ENCODE measurements at regions not wholly inside any gene's neighbourhood (a gene's known extent, or its start where the extent isn't known, plus 50 kb on each side); places are given as distances from the start of the nearest gene placed in this dataset.
"Not testable (repeated sequence)": the region's sequence is repeated elsewhere in the genome, so short reads cannot be mapped to it uniquely, and the experiment has no call there.

- DNase-seq = no peak
Observed at GRCh38 chr2:61620244-61621159, 82.3 kb upstream of the XPO1 start.

- DNase-seq = no peak
Observed at GRCh38 chr2:61619561-61619960, 81.4 kb upstream of the XPO1 start.

GRCh38 chr2:61617610-61618009 is 79.5 kb upstream of the XPO1 start:
- no peak for DNase-seq

- no peak for DNase-seq
Observed at GRCh38 chr2:61605245-61605644, 67.1 kb upstream of the XPO1 start.

- DNase-seq = no peak
Observed at GRCh38 chr2:61604433-61604832, 66.3 kb upstream of the XPO1 start.

- peak; percentile 2 for DNase-seq
Observed at GRCh38 chr2:61598515-61599156, 60.5 kb upstream of the XPO1 start.

GRCh38 chr2:61597300-61598289 is 59.4 kb upstream of the XPO1 start:
- DNase-seq = no peak

- not testable (repeated sequence) for DNase-seq
Observed at GRCh38 chr2:61594201-61594600, 56.0 kb upstream of the XPO1 start.

GRCh38 chr2:61593648-61594047 is 55.5 kb upstream of the XPO1 start:
- not testable (repeated sequence) for DNase-seq

- DNase-seq = no peak
Observed at GRCh38 chr2:61590214-61590613, 52.1 kb upstream of the XPO1 start.

- DNase-seq = no peak
Observed at GRCh38 chr2:61588566-61588965, 50.4 kb upstream of the XPO1 start.
